Pancreas (tissue), 10 donors: ENCODE measurements at regions not wholly inside any gene's neighbourhood (a gene's known extent, or its start where the extent isn't known, plus 50 kb on each side); places are given as distances from the start of the nearest gene placed in this dataset.
A peak's percentile ranks its signal among the peaks of the same experiment; 100 is the strongest.

Experiments
- ATAC-seq, 4 donors: fragments of 200-7000 bp; cut with Tn5 transposase; one replicate each; pipeline versions ENCODE4 v1.8.0 to v1.9.1; 2020; ENCODE audit warnings: mild to moderate bottlenecking in 4 of 4, moderate library complexity in 4 of 4
- DNase-seq, 6 donors: peaks; one replicate each; pipeline ENCODE4 v3.0.0-alpha.2; 2020
- FAIRE-seq: peaks from 2 replicates; lab custom pipeline; 2012; peaks lifted over from hg19 to GRCh38; lab: Jason Lieb, UNC
- H3K27ac ChIP-seq, 4 donors: fragments of 200-600 bp; sonication (generic); 1 replicate in 3 of 4; 2 replicates in 1 of 4; pipeline versions ENCODE4 v1.5.0 to v1.8.0; 2020
- H3K27me3 ChIP-seq, 4 donors: fragments of 200-600 bp; one replicate each; pipeline ENCODE4 v1.8.0; 2021
- H3K36me3 ChIP-seq, 3 donors: fragments of 200-600 bp; sonication (generic) in 1 of 3; one replicate each; pipeline versions ENCODE4 v1.5.0 to v1.8.0; 2020 to 2021
- H3K4me1 ChIP-seq, 3 donors: fragments of 200-600 bp; one replicate each; pipeline ENCODE4 v1.8.0; 2021
- H3K4me3 ChIP-seq, 4 donors: fragments of 200-600 bp; sonication (generic) in 2 of 4; one replicate each; pipeline versions ENCODE4 v1.5.0 to v1.8.0; 2020 to 2021
- H3K9me3 ChIP-seq, 4 donors: fragments of 200-600 bp; one replicate each; pipeline ENCODE4 v1.8.0; 2021
- CTCF ChIP-seq, 4 donors: fragments of 200-600 bp; sonication (generic) in 3 of 4; IDR thresholded peaks; one replicate each; pipeline versions ENCODE4 v1.5.0 to v1.8.0; 2021; ENCODE audit warnings: antibody characterized with exemption in 4 of 4
- WGBS, 2 donors: extraction: QIAGEN DNeasy Blood & Tissue Kit; methylation state at CpG; one replicate each; pipeline ENCODE4 v1.1.7; 2013; 5-methylcytosine and 5-hydroxymethylcytosine counted together
- intact Hi-C, 3 donors: fragments of 100-400 bp; cut with DNase I; formaldehyde crosslinking; loops; one replicate each; pipeline versions ENCODE4 v1.11.1 to v1.14.2; 2022
- donor health status: healthy with polysubstance abuse.
- donor health status: DM: no; HTN: no; CAD: no; lungs with moderate emphysema.
- donor health status: DM: no; HTN: no; CAD: no.
- donor health status: control.
- donor health status: control.
- donor health status: Bipolar disorder and iron deficiency.
- donor health status: DM: yes; HTN: yes; CAD: no.
- donor health status: DM: no; HTN: no; CAD: no.
- donor health status: DM: no; HTN: no; CAD: no.
- donor health status: DM: yes; HTN: yes; CAD: no.

DNA sequence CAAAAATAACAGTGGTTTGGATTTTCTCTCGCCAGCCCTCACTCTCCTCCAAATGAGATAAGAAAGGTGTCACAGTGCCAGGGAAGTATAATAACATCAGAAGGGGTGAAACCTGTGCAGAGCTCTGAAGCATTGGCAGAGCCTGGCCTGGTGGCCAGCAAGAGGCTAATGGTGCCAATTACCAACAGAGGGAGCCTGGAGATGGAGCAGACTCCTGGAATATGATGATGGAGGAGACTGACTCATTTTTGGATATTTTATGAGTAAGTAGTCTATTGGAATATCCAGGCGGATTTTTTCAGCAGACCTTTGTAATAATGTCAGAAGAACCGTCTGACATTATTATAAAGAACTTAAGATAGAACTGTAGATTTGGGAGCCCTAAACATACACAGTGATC, 442.6 kb upstream of the MARCKS start:
- peak; percentile 57 for FAIRE-seq
- peaks cover 0 to 2% (median 0%) of the 10 kb centered on the region in 3 donors for H3K4me1 ChIP-seq
- intact Hi-C loops = no loop called here
- H3K36me3 ChIP-seq = no peaks in the 10 kb centered on the region
- peak; percentile 89 to 99 (median 98) for ATAC-seq
- DNase-seq = peak; percentile 44 to 68 (median 52)
- peak in 2 of 4 donors; percentile 36 to 41 for TF ChIP-seq CTCF (IDR thresholded peaks at IDR 0.05)
- 15 to 27% methylated on average over 3 of the region's 3 CpGs for WGBS, 2 donors
- H3K27ac ChIP-seq = no peak overlapping the region
- H3K27me3 ChIP-seq = no peaks in the 10 kb centered on the region
- no peak overlapping the region for H3K4me3 ChIP-seq
- no peaks in the 10 kb centered on the region for H3K9me3 ChIP-seq

GRCh38 chr6:113416170-113416569, 441.0 kb upstream of the MARCKS start:
- ATAC-seq = no peak

GRCh38 chr6:113420290-113420689, 436.9 kb upstream of the MARCKS start:
- H3K9me3 ChIP-seq = no peaks in the 10 kb centered on the region
- FAIRE-seq (no peak), ATAC-seq (no peak), DNase-seq (no peak)
- H3K36me3 ChIP-seq = no peaks in the 10 kb centered on the region
- no peak overlapping the region for H3K27ac ChIP-seq
- no peaks in the 10 kb centered on the region for H3K27me3 ChIP-seq
- no peak overlapping the region for H3K4me3 ChIP-seq
- intact Hi-C loops = no loop called here
- no peak for TF ChIP-seq CTCF (IDR thresholded peaks at IDR 0.05)
- H3K4me1 ChIP-seq = no peaks in the 10 kb centered on the region
- WGBS, 2 donors = 61 to 62% methylated on average over 1 of the region's 1 CpG

More at GRCh38 chr6:113416170-113416569, 441.0 kb upstream of the MARCKS start:
- no peak for FAIRE-seq
- 76 to 88% methylated on average over 1 of the region's 1 CpG for WGBS, 2 donors
- H3K36me3 ChIP-seq = no peaks in the 10 kb centered on the region
- DNase-seq = no peak
- intact Hi-C loops = no loop called here
- H3K9me3 ChIP-seq = no peaks in the 10 kb centered on the region
- TF ChIP-seq CTCF (IDR thresholded peaks at IDR 0.05) = no peak
- no peak overlapping the region for H3K4me3 ChIP-seq
- peaks cover 0 to 2% (median 0%) of the 10 kb centered on the region in 3 donors for H3K4me1 ChIP-seq
- no peak overlapping the region for H3K27ac ChIP-seq
- no peaks in the 10 kb centered on the region for H3K27me3 ChIP-seq

- Histone ChIP-seq H3K4me3 (no peak overlapping the region), H3K4me1 (no peaks in the 10 kb centered on the region), H3K27ac (no peak overlapping the region), H3K9me3 (no peaks in the 10 kb centered on the region), H3K27me3 (no peaks in the 10 kb centered on the region), H3K36me3 (no peaks in the 10 kb centered on the region)
- intact Hi-C loops = no loop called here
- no peak for DNase-seq
- TF ChIP-seq CTCF (IDR thresholded peaks at IDR 0.05) = no peak
- 80 to 81% methylated on average over 1 of the region's 1 CpG for WGBS, 2 donors
- FAIRE-seq = no peak
- no peak for ATAC-seq
These were observed 435.1 kb upstream of the MARCKS start for GRCh38 chr6:113421997-113422396.

DNA sequence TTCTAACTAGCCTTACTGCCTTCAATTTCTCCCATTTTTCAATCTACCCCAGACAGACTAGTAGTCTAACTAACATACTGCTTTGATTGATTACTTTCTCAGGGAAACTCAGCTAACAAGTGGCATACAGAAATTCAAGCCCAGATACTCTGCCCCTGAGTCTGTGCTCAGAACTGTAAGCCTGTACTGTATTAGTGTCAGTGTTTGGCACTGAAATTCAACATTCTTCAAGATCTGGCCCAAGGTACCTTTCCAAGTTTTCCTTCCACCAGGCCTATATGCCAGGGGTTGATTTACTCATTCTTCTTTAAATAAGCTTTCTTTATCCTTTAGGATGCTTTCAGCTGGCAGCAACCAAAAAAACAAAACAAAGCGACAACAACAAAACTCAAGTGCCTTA, 433.2 kb upstream of the MARCKS start:
- H3K27me3 ChIP-seq = no peaks in the 10 kb centered on the region
- WGBS, 2 donors = 92% methylated on average over 1 of the region's 1 CpG
- no peak for DNase-seq
- H3K4me3 ChIP-seq = no peak overlapping the region
- no peak for TF ChIP-seq CTCF (IDR thresholded peaks at IDR 0.05)
- ATAC-seq = no peak
- no peaks in the 10 kb centered on the region for H3K36me3 ChIP-seq
- no peak for FAIRE-seq
- H3K27ac ChIP-seq = no peak overlapping the region
- intact Hi-C loops = no loop called here
- no peaks in the 10 kb centered on the region for H3K4me1 ChIP-seq
- no peaks in the 10 kb centered on the region for H3K9me3 ChIP-seq
